NT2/D1 (cell line): ENCODE measurements at regions not wholly inside any gene's neighbourhood (a gene's known extent, or its start where the extent isn't known, plus 50 kb on each side); places are given as distances from the start of the nearest gene placed in this dataset.
"Not testable (repeated sequence)": the region's sequence is repeated elsewhere in the genome, so short reads cannot be mapped to it uniquely, and the experiment has no call there.

Source experiments
- DNase-seq: peaks from one replicate; pipeline ENCODE4 v3.0.0-alpha.2; 2011; ENCODE audit warnings: low read depth, low spot score
- H3K27me3 ChIP-seq: 2 replicates; pipeline ENCODE4 v1.6.0; 2011; ENCODE audit warnings: mild to moderate bottlenecking; ENCODE audit not compliant: insufficient read length, insufficient read depth
- H3K36me3 ChIP-seq: 2 replicates; pipeline ENCODE4 v1.6.1; 2011; ENCODE audit warnings: mild to moderate bottlenecking, low read length, mixed read lengths; ENCODE audit not compliant: insufficient read depth, insufficient read length
- H3K4me1 ChIP-seq: 2 replicates; pipeline ENCODE4 v1.5.1; 2011; ENCODE audit not compliant: insufficient read depth, insufficient read length
- H3K4me3 ChIP-seq: 2 replicates; pipeline ENCODE4 v1.5.1; 2011; ENCODE audit warnings: low read depth; ENCODE audit not compliant: insufficient read length
- H3K9ac ChIP-seq: 2 replicates; pipeline ENCODE4 v1.6.0; 2011; ENCODE audit warnings: low read depth; ENCODE audit not compliant: insufficient read length
- H3K9me3 ChIP-seq: 2 replicates; pipeline ENCODE4 v1.5.1; 2011; ENCODE audit warnings: mild to moderate bottlenecking, low read length; ENCODE audit not compliant: insufficient read depth
- SUZ12 ChIP-seq: IDR thresholded peaks from 2 replicates; pipeline ENCODE4 v1.6.1; 2011; ENCODE audit not compliant: insufficient read length, insufficient read depth; ENCODE audit errors: extremely low read depth
- YY1 ChIP-seq: IDR thresholded peaks from 2 replicates; pipeline ENCODE4 v1.6.1; 2011; ENCODE audit not compliant: insufficient read length, insufficient read depth
- ZNF274 ChIP-seq: IDR thresholded peaks from 2 replicates; pipeline ENCODE4 v1.6.1; 2011; ENCODE audit warnings: mild to moderate bottlenecking, low read depth, low read length

DNA sequence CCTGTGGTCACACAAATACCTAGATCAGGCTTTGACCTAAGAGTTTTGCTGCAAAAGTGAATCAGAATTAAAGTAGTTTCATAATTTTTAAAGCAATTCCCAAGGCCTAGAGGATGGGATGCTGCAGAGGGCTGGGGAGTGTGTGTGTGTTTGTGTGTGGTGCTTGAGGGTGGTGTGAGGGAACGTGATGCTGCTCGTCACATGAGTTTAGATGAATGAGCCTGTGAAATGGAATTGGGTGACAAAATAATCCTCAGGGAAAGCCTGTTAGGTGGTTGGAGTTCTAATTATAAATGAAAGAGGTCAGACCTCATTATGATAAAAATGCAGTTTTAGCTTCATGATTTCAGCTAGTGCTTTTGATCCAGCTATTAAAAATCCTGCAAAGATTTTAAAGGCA lies 87.5 kb upstream of the TMEM170B start:
- H3K4me3 ChIP-seq = no peak overlapping the region
- DNase-seq = no peak
- H3K4me1 ChIP-seq = no peaks in the 10 kb centered on the region
- H3K36me3 ChIP-seq = no peaks in the 10 kb centered on the region
- no peaks in the 10 kb centered on the region for H3K9me3 ChIP-seq
- H3K27me3 ChIP-seq = no peaks in the 10 kb centered on the region
- no peak overlapping the region for H3K9ac ChIP-seq
- no peak for TF ChIP-seq ZNF274
- TF ChIP-seq SUZ12 = no peak
- TF ChIP-seq YY1 = no peak

DNA sequence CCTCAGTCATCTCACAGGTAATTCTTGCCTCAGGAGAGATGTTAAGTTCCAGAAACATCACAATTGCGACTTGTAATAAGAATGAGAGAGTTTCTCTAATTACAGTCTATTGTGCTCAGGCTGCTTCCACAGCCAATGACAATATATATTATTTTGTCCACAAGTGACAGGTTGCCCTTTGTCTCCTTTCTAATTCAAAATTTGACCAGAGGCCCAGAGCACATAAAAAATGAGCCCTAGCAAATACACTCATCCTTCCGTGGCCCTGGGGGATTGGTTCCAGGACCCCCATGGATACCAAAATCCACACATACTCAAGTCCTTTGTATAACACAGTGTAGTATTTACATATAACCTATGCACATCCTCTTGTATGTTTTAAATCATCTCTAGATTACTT lies 88.1 kb upstream of the TMEM170B start:
- no peaks in the 10 kb centered on the region for H3K4me1 ChIP-seq
- no peak overlapping the region for H3K9ac ChIP-seq

GRCh38 chr6:11448038-11448437 lies 89.5 kb upstream of the TMEM170B start:
- no peak overlapping the region for H3K9ac ChIP-seq
- TF ChIP-seq SUZ12 (no peak), YY1 (no peak), ZNF274 (no peak)
- no peaks in the 10 kb centered on the region for H3K4me1 ChIP-seq
- H3K36me3 ChIP-seq = no peaks in the 10 kb centered on the region
- no peak for DNase-seq
- no peaks in the 10 kb centered on the region for H3K27me3 ChIP-seq
- no peak overlapping the region for H3K4me3 ChIP-seq
- no peaks in the 10 kb centered on the region for H3K9me3 ChIP-seq

More for the DNA sequence above, 88.1 kb upstream of the TMEM170B start:
- TF ChIP-seq SUZ12 = no peak
- TF ChIP-seq YY1 = no peak
- no peak for TF ChIP-seq ZNF274
- H3K9me3 ChIP-seq = no peaks in the 10 kb centered on the region
- no peak for DNase-seq
- no peaks in the 10 kb centered on the region for H3K27me3 ChIP-seq
- no peak overlapping the region for H3K4me3 ChIP-seq
- no peaks in the 10 kb centered on the region for H3K36me3 ChIP-seq

DNA sequence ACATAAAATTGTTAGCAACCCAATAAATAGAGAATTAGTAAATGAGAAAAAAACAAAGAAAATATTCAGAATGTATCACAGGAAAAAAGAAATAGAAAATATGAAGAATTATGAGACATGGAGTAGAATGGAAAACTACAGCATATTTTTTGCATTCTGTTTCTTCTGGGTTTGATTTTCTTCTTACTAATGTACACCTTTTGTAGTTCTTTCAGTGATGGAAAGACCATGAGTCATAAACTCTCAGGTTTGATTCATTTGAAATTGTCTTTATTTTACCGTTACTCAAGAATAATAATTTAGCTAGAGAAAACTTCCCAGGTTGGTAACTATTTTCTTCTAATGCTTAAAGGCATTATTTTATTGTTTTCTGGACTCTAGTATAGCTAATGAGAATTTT lies 90.3 kb upstream of the TMEM170B start:
- DNase-seq = no peak
- TF ChIP-seq ZNF274 (no peak), YY1 (no peak), SUZ12 (no peak)
- H3K36me3 ChIP-seq = no peaks in the 10 kb centered on the region
- no peaks in the 10 kb centered on the region for H3K9me3 ChIP-seq
- no peaks in the 10 kb centered on the region for H3K4me1 ChIP-seq
- no peaks in the 10 kb centered on the region for H3K27me3 ChIP-seq
- no peak overlapping the region for H3K9ac ChIP-seq
- no peak overlapping the region for H3K4me3 ChIP-seq

DNA sequence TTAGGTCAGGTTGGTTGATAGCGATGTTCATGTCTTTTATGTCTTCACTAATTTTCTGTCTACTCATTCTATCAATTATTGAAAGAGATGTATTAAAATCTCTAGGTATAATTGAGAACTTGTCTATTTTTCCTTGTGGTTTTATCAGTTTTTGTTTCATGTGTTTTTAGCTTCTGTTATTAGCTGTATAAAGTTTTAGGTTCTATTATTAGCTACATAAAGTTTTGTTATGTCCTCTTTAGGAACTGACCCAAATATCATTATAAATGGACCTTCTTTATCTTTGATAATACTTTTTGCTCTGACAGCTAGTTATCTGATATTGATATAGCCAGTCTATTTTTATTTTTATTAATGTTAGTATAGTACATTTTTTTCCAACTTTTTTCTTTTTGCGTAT lies 92.4 kb upstream of the TMEM170B start:
- DNase-seq = no peak
- H3K9me3 ChIP-seq = no peaks in the 10 kb centered on the region
- no peaks in the 10 kb centered on the region for H3K36me3 ChIP-seq
- H3K4me3 ChIP-seq = no peak overlapping the region
- no peak overlapping the region for H3K9ac ChIP-seq
- H3K27me3 ChIP-seq = no peaks in the 10 kb centered on the region
- H3K4me1 ChIP-seq = no peaks in the 10 kb centered on the region
- no peak for TF ChIP-seq YY1
- TF ChIP-seq SUZ12 = no peak
- no peak for TF ChIP-seq ZNF274

DNA sequence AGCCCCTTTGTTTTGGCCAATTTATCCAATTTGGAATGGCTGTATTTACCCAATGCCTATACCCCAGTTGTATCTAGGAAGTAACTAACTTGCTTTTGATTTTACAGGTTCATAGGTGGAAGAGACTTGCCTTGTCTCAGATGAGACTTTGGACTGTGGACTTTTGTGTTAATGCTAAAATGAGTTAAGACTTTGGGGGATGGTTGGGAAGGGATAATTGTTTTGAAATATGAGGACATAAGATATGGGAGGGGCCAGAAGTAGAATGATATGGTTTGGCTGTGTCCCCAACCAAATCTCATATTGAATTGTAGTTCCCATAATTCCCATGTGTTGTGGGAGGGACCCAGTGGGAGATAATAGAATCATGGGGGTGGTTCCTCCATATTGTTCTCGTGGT lies 94.4 kb upstream of the TMEM170B start:
- DNase-seq, H3K4me1 ChIP-seq, H3K9ac ChIP-seq, H3K9me3 ChIP-seq, H3K36me3 ChIP-seq, H3K4me3 ChIP-seq, H3K27me3 ChIP-seq: not testable (repeated sequence)

DNA sequence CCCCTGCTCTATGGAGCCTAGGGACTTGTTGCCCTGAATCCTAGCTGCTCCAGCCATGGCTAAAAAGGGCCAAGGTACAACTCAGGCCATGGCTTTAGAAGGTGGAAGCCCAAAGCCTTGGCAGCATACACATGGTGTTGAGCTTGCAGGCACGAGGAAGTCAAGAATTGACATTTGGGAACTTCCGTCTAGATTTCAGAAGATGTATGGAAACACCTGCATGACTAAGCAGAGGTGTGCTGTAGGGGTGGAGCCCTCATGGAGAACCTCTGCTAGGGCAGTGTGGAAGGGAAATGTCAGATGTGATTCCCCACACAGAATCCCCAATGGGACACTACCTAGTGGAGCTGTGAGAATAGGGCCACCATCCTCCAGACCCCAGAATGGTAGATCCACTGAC lies 95.1 kb upstream of the TMEM170B start:
- no peak overlapping the region for H3K9ac ChIP-seq
- H3K4me3 ChIP-seq = no peak overlapping the region
- no peaks in the 10 kb centered on the region for H3K9me3 ChIP-seq
- no peaks in the 10 kb centered on the region for H3K27me3 ChIP-seq
- TF ChIP-seq SUZ12 (no peak), YY1 (no peak), ZNF274 (no peak)
- no peak for DNase-seq
- H3K36me3 ChIP-seq = no peaks in the 10 kb centered on the region
- H3K4me1 ChIP-seq = no peaks in the 10 kb centered on the region

DNA sequence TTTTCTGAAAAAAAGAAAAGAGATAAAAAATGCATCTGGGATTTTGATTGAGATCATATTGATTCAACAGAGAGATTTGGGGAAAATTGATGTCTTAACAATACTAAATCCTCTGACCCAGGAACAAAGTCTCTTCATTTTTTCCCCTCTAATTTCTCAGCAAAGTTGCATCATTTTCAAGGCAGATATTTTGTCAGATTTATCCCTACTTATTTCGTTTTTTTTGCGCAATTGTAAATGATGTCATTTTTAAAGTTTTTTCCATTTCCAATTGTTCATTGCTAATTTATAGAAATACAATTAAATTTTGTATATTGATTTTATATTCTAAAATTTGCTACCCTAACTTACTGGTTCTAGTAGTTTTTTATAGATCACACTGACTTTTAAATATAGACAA lies 97.7 kb upstream of the TMEM170B start:
- no peak for DNase-seq
- Histone ChIP-seq H3K27me3 (no peaks in the 10 kb centered on the region), H3K9me3 (peaks cover 4% of the 10 kb centered on the region; the same call in 1 of the 2 replicates), H3K4me3 (no peak overlapping the region), H3K36me3 (no peaks in the 10 kb centered on the region), H3K4me1 (no peaks in the 10 kb centered on the region), H3K9ac (no peak overlapping the region)
- TF ChIP-seq YY1 (no peak), SUZ12 (no peak), ZNF274 (no peak)
